ENCODE measurements at regions not wholly inside any gene's neighbourhood (a gene's known extent, or its start where the extent isn't known, plus 50 kb on each side); places are given as distances from the start of the nearest gene placed in this dataset.

DNA sequence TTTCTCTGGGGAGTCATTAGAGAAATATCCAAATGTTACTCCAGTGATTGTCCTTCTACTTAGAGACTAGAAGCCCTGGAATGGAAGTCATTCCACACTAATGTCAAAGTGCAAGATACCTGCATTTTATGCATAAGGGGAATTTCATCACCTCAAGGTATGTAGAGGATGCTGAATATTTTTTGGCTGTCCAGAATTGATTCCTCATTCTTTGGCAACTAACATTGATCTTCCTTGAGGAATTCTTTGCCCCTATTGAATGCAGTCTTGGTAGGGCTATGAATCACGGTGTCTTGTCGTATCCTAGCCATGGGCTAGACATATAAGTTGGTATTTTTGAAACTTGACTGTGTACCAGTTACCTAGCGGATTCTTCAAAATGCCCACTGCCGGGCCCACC lies 271.1 kb downstream of the CNTN3 start:
- Mint-ChIP-seq H3K36me3 (ENCODE audit: unreplicated experiment) (no peaks in the 10 kb centered on the region), H3K27me3 (ENCODE audit: unreplicated experiment) (no peaks in the 10 kb centered on the region), H3K4me3 (ENCODE audit: unreplicated experiment) (no peak overlapping the region), H3K27ac (ENCODE audit: unreplicated experiment) (no peak overlapping the region), H3K4me1 (ENCODE audit: low read depth, unreplicated experiment) (no peaks in the 10 kb centered on the region), H3K9me3 (ENCODE audit: unreplicated experiment) (no peaks in the 10 kb centered on the region)
- TF ChIP-seq, protein P1, sequence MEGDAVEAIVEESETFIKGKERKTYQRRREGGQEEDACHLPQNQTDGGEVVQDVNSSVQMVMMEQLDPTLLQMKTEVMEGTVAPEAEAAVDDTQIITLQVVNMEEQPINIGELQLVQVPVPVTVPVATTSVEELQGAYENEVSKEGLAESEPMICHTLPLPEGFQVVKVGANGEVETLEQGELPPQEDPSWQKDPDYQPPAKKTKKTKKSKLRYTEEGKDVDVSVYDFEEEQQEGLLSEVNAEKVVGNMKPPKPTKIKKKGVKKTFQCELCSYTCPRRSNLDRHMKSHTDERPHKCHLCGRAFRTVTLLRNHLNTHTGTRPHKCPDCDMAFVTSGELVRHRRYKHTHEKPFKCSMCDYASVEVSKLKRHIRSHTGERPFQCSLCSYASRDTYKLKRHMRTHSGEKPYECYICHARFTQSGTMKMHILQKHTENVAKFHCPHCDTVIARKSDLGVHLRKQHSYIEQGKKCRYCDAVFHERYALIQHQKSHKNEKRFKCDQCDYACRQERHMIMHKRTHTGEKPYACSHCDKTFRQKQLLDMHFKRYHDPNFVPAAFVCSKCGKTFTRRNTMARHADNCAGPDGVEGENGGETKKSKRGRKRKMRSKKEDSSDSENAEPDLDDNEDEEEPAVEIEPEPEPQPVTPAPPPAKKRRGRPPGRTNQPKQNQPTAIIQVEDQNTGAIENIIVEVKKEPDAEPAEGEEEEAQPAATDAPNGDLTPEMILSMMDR (IDR thresholded peaks at IDR 0.05; ENCODE audit: partially characterized antibody, unreplicated experiment), result no peak
- DNase-seq, result no peak

DNA sequence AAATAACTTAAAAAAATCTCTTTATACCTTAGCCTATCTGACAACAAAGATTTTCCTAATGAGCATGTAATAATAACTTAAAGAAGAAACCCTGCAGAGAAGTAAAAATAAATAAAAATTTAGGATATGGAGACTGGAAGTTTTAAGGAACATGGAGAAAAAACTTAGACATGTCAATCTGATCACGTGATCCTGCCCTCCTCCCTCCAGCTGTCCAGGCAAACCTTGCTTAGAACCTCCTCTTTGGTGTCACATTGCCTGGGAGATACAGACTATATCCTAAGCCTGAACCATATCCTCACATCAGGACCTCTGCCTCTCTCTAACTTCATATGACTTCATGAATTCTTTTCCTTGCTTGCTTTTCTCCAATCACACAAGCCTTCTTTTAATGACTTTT lies 275.5 kb downstream of the CNTN3 start:
- H3K4me1 Mint-ChIP-seq (ENCODE audit: low read depth, unreplicated experiment), result no peaks in the 10 kb centered on the region
- H3K27me3 Mint-ChIP-seq (ENCODE audit: unreplicated experiment), result no peaks in the 10 kb centered on the region
- H3K4me3 Mint-ChIP-seq (ENCODE audit: unreplicated experiment), result no peak overlapping the region
- H3K36me3 Mint-ChIP-seq (ENCODE audit: unreplicated experiment), result no peaks in the 10 kb centered on the region
- no peaks in the 10 kb centered on the region for H3K9me3 Mint-ChIP-seq (ENCODE audit: unreplicated experiment)
- no peak for DNase-seq
- TF ChIP-seq, protein P1 (IDR thresholded peaks at IDR 0.05; ENCODE audit: partially characterized antibody, unreplicated experiment), result no peak
- H3K27ac Mint-ChIP-seq (ENCODE audit: unreplicated experiment), result no peak overlapping the region

DNA sequence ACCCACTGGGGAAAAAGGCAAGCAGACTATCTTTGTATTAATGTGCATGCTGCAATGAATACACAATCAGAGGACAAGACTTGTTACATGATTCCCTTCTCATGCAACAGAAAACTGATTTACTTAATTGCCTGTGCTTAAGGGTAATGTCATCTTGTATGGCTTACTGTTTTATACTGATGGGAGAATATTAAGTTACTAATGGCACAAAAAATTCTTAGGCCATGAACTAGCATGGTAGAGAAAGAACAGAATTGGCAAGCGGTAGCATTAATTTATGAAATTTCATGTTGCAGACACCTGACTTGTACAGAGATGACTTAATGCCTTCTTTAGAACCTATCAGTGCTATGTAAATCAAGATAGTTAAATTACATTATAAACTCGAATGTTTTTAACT lies 282.3 kb downstream of the CNTN3 start:
- no peaks in the 10 kb centered on the region for H3K4me1 Mint-ChIP-seq (ENCODE audit: low read depth, unreplicated experiment)
- DNase-seq, result no peak
- no peaks in the 10 kb centered on the region for H3K36me3 Mint-ChIP-seq (ENCODE audit: unreplicated experiment)
- TF ChIP-seq, protein P1 (IDR thresholded peaks at IDR 0.05; ENCODE audit: partially characterized antibody, unreplicated experiment), result no peak
- no peak overlapping the region for H3K4me3 Mint-ChIP-seq (ENCODE audit: unreplicated experiment)
- no peaks in the 10 kb centered on the region for H3K9me3 Mint-ChIP-seq (ENCODE audit: unreplicated experiment)
- H3K27ac Mint-ChIP-seq (ENCODE audit: unreplicated experiment), result no peak overlapping the region
- no peaks in the 10 kb centered on the region for H3K27me3 Mint-ChIP-seq (ENCODE audit: unreplicated experiment)

DNA sequence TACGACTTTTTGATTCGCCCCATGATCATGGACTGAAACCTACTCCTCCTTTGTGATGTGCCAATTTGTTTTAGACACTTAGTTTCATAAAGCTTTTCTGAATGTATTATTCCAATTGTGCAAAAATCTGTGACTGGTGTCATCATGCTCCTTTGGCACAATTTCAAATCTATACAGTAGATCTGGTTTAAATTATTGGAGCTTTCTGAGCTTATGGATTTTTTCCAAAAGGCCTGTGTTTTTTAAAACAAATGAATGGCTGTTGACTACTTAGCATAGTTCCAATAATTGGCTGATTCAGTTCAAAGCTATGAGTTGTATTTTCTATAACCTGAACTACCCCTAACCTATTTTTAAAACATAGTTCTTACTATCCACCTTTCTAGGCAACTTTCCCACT lies 282.7 kb downstream of the CNTN3 start:
- no peak overlapping the region for H3K27ac Mint-ChIP-seq (ENCODE audit: unreplicated experiment)
- no peak overlapping the region for H3K4me3 Mint-ChIP-seq (ENCODE audit: unreplicated experiment)
- H3K9me3 Mint-ChIP-seq (ENCODE audit: unreplicated experiment), result no peaks in the 10 kb centered on the region
- no peaks in the 10 kb centered on the region for H3K36me3 Mint-ChIP-seq (ENCODE audit: unreplicated experiment)
- H3K27me3 Mint-ChIP-seq (ENCODE audit: unreplicated experiment), result no peaks in the 10 kb centered on the region
- TF ChIP-seq, protein P1 (IDR thresholded peaks at IDR 0.05; ENCODE audit: partially characterized antibody, unreplicated experiment), result no peak
- H3K4me1 Mint-ChIP-seq (ENCODE audit: low read depth, unreplicated experiment), result no peaks in the 10 kb centered on the region
- DNase-seq, result no peak

DNA sequence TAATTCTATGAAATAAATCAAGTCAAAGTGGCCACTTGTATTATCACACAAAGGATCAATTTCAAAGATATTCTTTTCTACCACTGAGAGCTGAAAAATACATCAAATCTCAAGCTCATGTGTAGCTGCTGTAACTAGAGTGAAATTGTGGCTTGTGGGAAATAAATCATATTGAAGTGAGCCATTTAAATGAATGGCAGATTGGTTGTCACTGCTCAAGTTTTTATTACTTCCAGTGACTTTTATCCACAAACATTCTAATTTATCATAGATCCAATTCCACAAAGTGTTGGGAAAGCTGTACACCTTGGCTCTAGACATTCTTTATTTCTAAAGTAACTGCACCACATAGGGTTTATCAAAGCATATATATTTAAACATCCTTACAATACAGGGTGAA lies 285.4 kb downstream of the CNTN3 start:
- H3K4me3 Mint-ChIP-seq (ENCODE audit: unreplicated experiment), result no peak overlapping the region
- TF ChIP-seq, protein P1 (IDR thresholded peaks at IDR 0.05; ENCODE audit: partially characterized antibody, unreplicated experiment), result no peak
- H3K4me1 Mint-ChIP-seq (ENCODE audit: low read depth, unreplicated experiment), result no peaks in the 10 kb centered on the region
- H3K36me3 Mint-ChIP-seq (ENCODE audit: unreplicated experiment), result no peaks in the 10 kb centered on the region
- no peak for DNase-seq
- no peaks in the 10 kb centered on the region for H3K9me3 Mint-ChIP-seq (ENCODE audit: unreplicated experiment)
- no peak overlapping the region for H3K27ac Mint-ChIP-seq (ENCODE audit: unreplicated experiment)
- no peaks in the 10 kb centered on the region for H3K27me3 Mint-ChIP-seq (ENCODE audit: unreplicated experiment)
